ENCODE measurements at regions not wholly inside any gene's neighbourhood (a gene's known extent, or its start where the extent isn't known, plus 50 kb on each side); places are given as distances from the start of the nearest gene placed in this dataset.

DNA sequence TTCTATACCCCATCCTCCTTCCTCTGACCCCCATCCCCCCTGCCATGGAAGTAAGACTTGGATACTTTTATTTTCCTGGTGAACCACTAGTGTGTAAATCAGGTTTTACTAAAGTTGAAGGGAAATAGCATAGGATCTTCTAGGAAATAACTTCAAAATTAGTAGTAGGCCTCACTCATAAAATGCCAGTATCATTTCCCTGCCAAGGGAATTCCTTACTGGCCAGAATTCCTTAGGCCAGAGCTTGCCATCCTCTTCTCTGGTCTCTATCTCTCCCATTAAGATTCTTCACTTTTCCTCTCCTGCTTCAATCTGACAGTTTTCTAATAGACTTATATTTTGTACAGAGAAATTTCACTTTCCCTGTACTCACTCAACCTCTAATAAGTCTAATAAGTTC lies 322.8 kb upstream of the TANK start:
- ATAC-seq = peak; percentile 33
- TF ChIP-seq ZFP30 (CRISPR knock-in tag; IDR thresholded peaks at IDR 0.05) (no peak), TCF4 (CRISPR knock-in tag; IDR thresholded peaks at IDR 0.05; ENCODE audit: borderline replicate concordance) (no peak), GLIS3 (CRISPR knock-in tag; IDR thresholded peaks at IDR 0.05) (no peak), ARNTL (CRISPR knock-in tag; IDR thresholded peaks at IDR 0.05; ENCODE audit: borderline replicate concordance, low read depth) (no peak)
- TF ChIP-seq, protein P1, sequence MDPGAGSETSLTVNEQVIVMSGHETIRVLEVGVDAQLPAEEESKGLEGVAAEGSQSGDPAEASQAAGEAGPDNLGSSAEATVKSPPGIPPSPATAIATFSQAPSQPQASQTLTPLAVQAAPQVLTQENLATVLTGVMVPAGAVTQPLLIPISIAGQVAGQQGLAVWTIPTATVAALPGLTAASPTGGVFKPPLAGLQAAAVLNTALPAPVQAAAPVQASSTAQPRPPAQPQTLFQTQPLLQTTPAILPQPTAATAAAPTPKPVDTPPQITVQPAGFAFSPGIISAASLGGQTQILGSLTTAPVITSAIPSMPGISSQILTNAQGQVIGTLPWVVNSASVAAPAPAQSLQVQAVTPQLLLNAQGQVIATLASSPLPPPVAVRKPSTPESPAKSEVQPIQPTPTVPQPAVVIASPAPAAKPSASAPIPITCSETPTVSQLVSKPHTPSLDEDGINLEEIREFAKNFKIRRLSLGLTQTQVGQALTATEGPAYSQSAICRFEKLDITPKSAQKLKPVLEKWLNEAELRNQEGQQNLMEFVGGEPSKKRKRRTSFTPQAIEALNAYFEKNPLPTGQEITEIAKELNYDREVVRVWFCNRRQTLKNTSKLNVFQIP (CRISPR knock-in tag; IDR thresholded peaks at IDR 0.05; ENCODE audit: borderline replicate concordance, low read depth) = no peak

DNA sequence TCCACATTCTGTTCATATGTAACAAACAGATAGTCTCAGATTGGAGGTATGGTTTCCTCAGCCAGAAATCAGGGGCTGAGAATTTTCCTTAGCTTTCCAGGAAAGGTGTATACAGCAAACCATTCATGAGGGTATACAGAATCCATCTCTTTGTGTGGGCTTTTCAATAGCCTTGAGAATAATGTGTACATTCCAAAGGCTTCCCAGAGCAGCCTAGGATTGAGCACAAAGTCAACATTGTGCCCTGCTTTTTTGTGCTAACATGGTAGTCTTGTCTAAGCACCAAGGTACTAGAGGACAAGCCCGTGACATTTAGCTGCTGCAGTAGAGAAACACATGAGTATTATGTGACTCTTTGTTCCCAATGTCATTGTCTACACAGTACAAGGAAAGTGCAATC lies 322.1 kb upstream of the TANK start:
- ATAC-seq = no peak
- TF ChIP-seq CSDC2 (CRISPR knock-in tag; IDR thresholded peaks at IDR 0.05) = no peak
- no peak for TF ChIP-seq ZFP30 (CRISPR knock-in tag; IDR thresholded peaks at IDR 0.05)
- no peak for TF ChIP-seq ZC3H10 (CRISPR knock-in tag; IDR thresholded peaks at IDR 0.05)
- TF ChIP-seq, protein P2, sequence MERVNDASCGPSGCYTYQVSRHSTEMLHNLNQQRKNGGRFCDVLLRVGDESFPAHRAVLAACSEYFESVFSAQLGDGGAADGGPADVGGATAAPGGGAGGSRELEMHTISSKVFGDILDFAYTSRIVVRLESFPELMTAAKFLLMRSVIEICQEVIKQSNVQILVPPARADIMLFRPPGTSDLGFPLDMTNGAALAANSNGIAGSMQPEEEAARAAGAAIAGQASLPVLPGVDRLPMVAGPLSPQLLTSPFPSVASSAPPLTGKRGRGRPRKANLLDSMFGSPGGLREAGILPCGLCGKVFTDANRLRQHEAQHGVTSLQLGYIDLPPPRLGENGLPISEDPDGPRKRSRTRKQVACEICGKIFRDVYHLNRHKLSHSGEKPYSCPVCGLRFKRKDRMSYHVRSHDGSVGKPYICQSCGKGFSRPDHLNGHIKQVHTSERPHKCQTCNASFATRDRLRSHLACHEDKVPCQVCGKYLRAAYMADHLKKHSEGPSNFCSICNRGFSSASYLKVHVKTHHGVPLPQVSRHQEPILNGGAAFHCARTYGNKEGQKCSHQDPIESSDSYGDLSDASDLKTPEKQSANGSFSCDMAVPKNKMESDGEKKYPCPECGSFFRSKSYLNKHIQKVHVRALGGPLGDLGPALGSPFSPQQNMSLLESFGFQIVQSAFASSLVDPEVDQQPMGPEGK (CRISPR knock-in tag; IDR thresholded peaks at IDR 0.05; ENCODE audit: borderline replicate concordance) = no peak
- TF ChIP-seq, protein P1 (CRISPR knock-in tag; IDR thresholded peaks at IDR 0.05; ENCODE audit: borderline replicate concordance, low read depth) = no peak
- TF ChIP-seq ZNF565 (CRISPR knock-in tag; conservative IDR thresholded peaks at IDR 0.05; ENCODE audit: low read depth) = no peak
- no peak for TF ChIP-seq ARNTL (CRISPR knock-in tag; IDR thresholded peaks at IDR 0.05; ENCODE audit: borderline replicate concordance, low read depth)
- no peak for TF ChIP-seq PPARA (CRISPR knock-in tag; IDR thresholded peaks at IDR 0.05; ENCODE audit: borderline replicate concordance)
- TF ChIP-seq ZNF70 (CRISPR knock-in tag; IDR thresholded peaks at IDR 0.05) = no peak
- TF ChIP-seq, protein P3, sequence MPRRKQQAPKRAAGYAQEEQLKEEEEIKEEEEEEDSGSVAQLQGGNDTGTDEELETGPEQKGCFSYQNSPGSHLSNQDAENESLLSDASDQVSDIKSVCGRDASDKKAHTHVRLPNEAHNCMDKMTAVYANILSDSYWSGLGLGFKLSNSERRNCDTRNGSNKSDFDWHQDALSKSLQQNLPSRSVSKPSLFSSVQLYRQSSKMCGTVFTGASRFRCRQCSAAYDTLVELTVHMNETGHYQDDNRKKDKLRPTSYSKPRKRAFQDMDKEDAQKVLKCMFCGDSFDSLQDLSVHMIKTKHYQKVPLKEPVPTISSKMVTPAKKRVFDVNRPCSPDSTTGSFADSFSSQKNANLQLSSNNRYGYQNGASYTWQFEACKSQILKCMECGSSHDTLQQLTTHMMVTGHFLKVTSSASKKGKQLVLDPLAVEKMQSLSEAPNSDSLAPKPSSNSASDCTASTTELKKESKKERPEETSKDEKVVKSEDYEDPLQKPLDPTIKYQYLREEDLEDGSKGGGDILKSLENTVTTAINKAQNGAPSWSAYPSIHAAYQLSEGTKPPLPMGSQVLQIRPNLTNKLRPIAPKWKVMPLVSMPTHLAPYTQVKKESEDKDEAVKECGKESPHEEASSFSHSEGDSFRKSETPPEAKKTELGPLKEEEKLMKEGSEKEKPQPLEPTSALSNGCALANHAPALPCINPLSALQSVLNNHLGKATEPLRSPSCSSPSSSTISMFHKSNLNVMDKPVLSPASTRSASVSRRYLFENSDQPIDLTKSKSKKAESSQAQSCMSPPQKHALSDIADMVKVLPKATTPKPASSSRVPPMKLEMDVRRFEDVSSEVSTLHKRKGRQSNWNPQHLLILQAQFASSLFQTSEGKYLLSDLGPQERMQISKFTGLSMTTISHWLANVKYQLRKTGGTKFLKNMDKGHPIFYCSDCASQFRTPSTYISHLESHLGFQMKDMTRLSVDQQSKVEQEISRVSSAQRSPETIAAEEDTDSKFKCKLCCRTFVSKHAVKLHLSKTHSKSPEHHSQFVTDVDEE (CRISPR knock-in tag; IDR thresholded peaks at IDR 0.05) = no peak
- TF ChIP-seq OSR1 (CRISPR knock-in tag; IDR thresholded peaks at IDR 0.05) = no peak
- no peak for TF ChIP-seq BACH2 (CRISPR knock-in tag; IDR thresholded peaks at IDR 0.05; ENCODE audit: borderline replicate concordance)
- no peak for TF ChIP-seq GLIS3 (CRISPR knock-in tag; IDR thresholded peaks at IDR 0.05)
- TF ChIP-seq ISL1 (CRISPR knock-in tag; IDR thresholded peaks at IDR 0.05) = no peak
- no peak for TF ChIP-seq SNAI2 (CRISPR knock-in tag; IDR thresholded peaks at IDR 0.05)
- TF ChIP-seq TOX (CRISPR knock-in tag; IDR thresholded peaks at IDR 0.05; ENCODE audit: borderline replicate concordance) = no peak
- TF ChIP-seq RARB (CRISPR knock-in tag; IDR thresholded peaks at IDR 0.05) = no peak
- no peak for TF ChIP-seq ZFP3 (CRISPR knock-in tag; IDR thresholded peaks at IDR 0.05)
- TF ChIP-seq ZNF8 (CRISPR knock-in tag; IDR thresholded peaks at IDR 0.05) = no peak

DNA sequence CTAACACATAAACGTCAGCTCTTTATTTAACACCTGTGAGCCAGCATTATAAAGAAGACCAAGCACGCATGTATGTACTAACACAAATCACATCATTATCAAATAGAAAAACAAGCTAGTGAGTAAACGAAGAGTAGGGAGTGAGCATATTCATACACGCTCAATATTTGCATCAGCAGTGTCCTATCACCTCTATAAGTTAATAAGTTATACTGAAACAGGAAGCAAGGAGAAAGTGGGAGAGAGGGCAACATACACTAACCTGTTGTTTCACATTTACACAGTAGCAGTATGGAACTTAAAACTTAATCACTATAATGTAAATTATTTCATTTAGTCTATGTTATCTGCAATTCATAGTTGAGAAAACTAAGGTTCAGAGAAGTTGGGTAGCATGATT lies 321.5 kb upstream of the TANK start:
- TF ChIP-seq, protein P4, sequence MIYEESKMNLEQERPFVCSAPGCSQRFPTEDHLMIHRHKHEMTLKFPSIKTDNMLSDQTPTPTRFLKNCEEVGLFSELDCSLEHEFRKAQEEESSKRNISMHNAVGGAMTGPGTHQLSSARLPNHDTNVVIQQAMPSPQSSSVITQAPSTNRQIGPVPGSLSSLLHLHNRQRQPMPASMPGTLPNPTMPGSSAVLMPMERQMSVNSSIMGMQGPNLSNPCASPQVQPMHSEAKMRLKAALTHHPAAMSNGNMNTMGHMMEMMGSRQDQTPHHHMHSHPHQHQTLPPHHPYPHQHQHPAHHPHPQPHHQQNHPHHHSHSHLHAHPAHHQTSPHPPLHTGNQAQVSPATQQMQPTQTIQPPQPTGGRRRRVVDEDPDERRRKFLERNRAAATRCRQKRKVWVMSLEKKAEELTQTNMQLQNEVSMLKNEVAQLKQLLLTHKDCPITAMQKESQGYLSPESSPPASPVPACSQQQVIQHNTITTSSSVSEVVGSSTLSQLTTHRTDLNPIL (CRISPR knock-in tag; IDR thresholded peaks at IDR 0.05; ENCODE audit: low read depth) = no peak
- TF ChIP-seq, protein P5, sequence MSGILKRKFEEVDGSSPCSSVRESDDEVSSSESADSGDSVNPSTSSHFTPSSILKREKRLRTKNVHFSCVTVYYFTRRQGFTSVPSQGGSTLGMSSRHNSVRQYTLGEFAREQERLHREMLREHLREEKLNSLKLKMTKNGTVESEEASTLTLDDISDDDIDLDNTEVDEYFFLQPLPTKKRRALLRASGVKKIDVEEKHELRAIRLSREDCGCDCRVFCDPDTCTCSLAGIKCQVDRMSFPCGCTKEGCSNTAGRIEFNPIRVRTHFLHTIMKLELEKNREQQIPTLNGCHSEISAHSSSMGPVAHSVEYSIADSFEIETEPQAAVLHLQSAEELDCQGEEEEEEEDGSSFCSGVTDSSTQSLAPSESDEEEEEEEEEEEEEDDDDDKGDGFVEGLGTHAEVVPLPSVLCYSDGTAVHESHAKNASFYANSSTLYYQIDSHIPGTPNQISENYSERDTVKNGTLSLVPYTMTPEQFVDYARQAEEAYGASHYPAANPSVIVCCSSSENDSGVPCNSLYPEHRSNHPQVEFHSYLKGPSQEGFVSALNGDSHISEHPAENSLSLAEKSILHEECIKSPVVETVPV (CRISPR knock-in tag; IDR thresholded peaks at IDR 0.05) = no peak
- TF ChIP-seq ISL1 (CRISPR knock-in tag; IDR thresholded peaks at IDR 0.05) = no peak
- no peak for TF ChIP-seq CSDC2 (CRISPR knock-in tag; IDR thresholded peaks at IDR 0.05)
- ATAC-seq = no peak

All from SK-N-SH treated with all-trans-retinoic acid at 6 μM for 48 hours (cell line).